Caki2 (cell line): ENCODE measurements at regions not wholly inside any gene's neighbourhood (a gene's known extent, or its start where the extent isn't known, plus 50 kb on each side); places are given as distances from the start of the nearest gene placed in this dataset.
"Not testable (repeated sequence)": the region's sequence is repeated elsewhere in the genome, so short reads cannot be mapped to it uniquely, and the experiment has no call there.

ENCODE experiments used
- DNase-seq: peaks from one replicate; pipeline ENCODE4 v3.0.0-alpha.2; 2015; ENCODE audit warnings: low read depth
- in situ Hi-C: cut with HindIII; loops from 2 replicates; pipeline ENCODE4 v1.10.0; 2016; ENCODE audit warnings: low sequenced_read_pairs, low pct_unique_long_range_greater_than_20kb, mixed read lengths

DNA sequence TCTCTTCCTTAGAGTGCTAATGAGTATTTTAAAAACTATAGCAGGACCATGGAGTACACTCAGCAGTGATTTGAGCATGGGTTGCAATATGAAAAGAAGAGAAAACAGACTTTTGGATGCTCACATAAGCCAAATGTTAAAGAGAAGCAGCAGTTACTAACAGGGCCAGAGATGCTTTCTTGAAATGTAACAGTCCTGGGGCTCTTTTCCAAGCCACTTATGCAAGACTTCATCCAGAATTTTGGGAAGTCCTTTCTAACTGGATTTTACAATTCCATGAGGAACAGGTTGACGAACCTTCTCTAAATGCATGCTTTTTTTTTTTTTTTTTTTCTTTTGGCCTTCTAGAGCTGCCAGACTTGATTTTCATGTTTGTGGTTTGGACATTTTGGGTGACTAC lies 282.0 kb downstream of the SEC23IP start:
- DNase-seq: no peak
- in situ Hi-C loops: no loop called here

DNA sequence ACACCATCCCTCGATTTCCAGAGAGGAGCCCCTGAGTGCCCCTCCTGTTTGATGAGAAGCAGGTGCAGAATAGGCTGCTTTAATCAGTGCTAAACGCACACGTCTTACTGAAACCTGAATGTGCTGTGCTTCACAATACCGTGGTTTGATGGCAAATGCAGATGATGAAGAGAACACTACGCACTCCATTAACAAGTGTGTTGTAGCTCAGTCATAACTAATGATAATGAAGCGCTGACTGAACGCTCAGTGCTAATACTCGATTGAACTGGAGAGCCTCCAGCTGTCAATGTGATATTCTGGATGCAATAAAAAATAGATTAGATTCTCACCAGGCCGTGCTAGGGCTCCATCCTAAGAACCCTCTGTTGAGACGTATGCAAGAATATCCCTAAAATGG lies 279.7 kb upstream of the PLPP4 start:
- DNase-seq: no peak
- in situ Hi-C loops: no loop called here

DNA sequence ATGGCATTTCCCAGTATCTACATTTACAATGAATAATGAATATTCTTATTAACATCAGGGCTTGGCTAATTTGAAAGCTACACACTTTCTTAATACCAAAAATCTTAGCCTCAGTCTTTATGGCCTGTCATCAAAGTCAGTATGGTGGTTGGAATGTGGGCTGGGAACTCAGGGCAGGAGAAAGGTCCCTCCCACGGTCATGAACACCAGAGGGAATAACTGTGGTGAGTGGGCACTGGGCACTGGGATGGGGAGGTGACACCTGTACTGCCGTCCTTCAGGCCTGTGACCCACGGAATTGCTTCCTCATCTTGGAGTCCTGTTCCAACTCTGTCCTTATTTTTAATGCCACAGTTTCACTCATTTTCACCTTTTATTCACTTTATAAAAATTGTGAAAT lies 276.9 kb upstream of the PLPP4 start:
- in situ Hi-C loops: no loop called here
- DNase-seq: no peak

DNA sequence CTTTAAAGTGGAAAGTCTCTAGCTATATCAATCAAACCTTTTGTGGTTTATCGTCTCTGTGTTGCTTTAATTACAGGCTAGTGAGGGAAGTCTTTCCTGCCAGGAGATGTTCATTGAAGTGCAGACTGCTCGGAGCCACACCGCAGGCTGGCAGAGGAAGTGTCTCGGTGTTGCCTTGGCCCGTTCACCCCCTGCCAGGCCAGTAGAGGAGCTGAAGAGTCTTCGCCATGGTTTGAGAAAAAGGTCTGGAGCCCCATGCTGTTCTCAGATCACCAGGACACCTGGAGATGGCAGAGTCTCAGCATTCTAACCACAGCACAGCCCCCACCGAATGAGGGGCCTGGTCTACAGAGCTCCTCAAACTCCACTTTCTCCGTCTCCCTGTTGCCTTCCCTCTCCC lies 275.9 kb upstream of the PLPP4 start:
- in situ Hi-C loops: no loop called here
- no peak for DNase-seq

DNA sequence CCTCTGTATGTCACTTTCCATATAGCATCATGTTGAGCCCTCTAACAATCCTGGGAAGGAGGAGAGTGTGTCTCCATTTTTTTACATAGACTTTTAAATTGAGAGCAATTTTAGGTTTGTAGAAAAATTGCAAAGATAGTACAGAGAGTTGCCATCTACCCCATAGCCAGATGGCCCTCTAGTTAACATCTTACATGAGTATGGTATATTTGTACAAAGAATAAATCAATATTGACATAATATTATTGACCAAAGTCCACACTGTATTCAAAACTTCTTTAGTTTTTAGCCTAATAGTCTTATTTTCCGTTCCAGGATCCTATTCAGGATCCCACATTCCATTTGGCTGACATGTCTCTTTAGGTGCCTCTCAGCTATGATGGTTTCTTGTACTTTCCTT lies 274.6 kb upstream of the PLPP4 start:
- no peak for DNase-seq
- in situ Hi-C loops: no loop called here

DNA sequence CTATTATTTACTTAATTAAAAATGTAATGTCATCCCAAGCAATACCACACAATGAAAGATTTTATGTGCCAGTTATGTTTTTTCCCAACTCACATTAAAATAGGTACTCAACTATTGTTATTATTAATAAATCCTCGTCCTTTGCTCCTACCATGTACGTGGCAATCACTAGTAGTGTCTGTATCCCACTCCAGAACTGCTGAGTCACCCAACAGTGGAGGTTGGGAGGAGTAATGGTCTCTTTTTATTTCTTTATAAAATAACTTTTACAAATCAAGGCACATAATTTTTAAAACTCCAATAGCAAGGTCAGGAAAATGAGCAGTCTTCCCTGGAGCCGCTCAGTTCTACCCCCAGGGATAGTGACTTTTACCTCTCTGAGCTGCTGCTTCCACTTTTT lies 273.5 kb upstream of the PLPP4 start:
- no peak for DNase-seq
- in situ Hi-C loops: no loop called here

DNA sequence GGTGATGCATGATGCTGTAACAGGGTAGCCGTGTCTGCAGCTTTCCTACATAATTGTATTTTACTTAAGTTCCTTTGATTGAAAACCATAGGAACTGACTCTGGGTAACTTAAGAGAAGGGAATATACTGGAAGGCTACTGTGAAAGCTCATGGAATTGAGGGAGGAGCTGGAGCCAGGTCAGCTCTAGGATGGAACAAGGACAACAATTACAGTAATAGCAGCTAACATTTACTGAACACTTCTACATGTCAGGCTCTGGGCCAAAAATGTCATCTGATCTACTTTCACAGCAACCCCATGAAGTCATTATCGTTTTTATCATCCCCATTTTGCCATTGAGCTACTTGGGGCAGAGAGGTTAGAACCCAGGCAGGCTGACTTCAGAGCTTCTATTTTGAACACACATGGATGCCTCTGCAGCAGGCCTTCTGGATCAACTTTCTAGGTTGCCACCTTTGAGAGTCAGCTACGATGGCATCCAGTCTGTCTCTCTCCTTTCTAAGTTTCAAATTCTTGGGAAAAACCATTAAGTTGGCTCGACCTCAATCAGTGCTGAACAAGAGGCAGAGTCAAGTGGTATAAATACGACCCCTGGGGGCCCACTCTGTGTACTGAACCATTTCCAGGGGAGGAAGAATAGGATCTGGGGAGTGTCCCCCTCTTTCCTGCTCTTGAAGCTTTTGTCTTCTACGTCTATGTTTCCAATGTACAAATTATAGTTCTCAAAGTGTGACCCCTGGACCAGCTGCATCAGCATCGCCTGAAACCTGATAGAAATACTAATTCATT lies 272.3 kb upstream of the PLPP4 start:
- no peak for DNase-seq
- in situ Hi-C loops: no loop called here

DNA sequence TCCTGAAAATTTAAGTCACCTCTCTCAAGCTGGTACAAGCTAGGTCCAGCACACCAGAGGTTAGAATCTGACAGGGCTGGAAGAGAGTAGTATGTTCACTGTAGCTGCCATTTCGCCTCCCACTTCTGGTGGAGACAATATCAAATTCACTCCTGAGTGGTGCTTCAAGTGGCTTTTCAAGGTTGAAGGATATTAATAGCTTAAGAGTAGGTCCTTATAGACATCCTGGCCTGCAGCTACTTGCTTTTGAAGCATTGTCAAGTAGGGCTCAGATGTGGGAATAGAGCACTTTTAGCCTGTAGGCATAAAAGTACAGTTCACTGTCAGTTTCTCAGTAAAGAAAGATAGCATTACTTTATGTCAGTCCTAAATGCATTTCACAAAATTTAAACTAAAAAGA lies 270.5 kb upstream of the PLPP4 start:
- no peak for DNase-seq
- in situ Hi-C loops: no loop called here

DNA sequence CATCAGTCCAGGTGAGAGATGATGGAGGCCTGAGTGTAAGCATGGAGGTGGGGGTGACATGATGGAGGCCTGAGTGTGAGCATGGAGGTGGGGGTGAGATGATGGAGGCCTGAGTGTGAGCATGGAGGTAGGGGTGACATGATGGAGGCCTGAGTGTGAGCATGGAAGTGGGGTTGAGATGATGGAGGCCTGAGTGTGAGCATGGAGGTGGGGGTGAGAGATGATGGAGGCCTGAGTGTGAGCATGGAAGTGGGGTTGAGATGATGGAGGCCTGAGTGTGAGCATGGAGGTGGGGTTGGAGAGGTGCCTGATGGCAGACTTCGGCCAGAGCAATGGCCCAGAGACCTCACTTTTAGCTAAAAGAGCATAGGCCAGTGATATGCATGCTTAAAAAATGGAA lies 269.9 kb upstream of the PLPP4 start:
- in situ Hi-C loops, DNase-seq: not testable (repeated sequence)

DNA sequence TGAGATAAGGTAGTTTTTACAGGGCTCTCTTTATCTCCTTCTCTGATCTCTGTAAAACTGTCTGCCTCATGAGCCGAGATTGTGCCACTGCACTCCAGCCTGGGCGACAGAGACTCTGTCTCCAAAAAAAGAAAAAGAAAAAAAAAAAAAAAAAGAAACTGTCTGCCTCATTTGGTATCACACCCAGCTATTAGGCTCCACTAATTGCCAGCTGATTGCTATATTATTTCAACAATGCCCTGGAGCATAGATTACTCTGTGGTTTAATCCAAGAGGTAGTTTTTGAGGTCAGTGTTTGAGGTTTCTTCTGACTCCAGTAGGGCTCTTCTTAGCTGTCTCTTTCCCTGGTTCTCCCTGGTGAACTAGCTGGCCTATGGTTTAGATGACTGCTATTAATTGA lies 268.1 kb upstream of the PLPP4 start:
- no peak for DNase-seq
- in situ Hi-C loops: no loop called here

DNA sequence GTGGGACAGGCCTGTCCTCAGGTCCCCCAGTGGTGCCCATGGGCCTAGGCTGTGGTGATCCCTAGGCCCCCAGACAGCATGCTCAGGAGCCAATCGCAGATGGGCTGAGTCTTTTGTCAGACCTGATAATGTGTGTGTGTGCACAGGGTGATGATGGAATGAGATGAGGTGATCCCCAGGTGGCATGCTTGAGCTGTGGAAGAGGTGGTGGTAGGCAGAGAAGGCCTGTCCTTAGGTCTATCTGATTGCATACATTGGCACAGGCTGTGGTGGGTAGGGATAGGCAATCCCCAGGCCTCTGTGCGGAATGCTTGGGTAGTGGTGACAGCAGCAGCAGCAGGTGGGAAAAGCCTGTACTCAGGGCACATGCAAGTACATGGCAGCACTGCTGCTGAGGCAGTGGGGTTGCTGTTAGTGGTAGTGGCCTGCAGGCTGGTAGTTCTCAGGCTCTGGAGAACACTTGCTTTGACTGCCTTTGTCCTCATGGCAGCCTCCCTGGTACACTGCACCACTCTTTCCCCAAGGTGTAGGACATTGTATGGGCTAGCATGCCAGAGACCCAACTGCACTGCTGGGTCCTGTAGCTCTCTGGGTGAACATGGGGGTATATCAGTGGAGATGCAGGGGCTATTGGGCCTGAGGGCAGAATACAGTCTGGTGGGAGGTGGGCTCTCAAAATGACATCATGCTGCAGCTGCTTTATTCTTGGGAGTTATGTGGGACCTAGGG lies 260.9 kb upstream of the PLPP4 start:
- no peak for DNase-seq
- in situ Hi-C loops: no loop called here

DNA sequence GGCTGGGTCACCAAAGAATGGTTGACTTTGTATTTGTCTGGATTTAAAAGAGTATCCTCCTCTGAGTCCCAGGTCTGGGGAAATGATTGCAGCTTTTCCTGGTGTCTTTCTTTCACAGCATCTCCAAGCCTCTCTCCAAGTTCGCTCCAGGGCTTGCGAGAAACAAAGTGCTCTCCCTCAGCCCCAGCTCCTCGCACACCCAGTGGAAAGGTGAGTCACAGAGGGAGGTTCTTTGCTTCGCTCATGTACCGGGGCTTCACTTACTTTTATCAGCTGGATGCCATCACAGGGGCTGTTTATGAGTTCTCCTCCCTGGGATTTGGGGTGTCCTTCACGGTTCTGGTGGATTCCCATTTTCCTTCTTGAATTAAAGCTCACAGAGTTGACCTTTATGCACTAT lies 252.2 kb upstream of the PLPP4 start:
- in situ Hi-C loops: no loop called here

DNA sequence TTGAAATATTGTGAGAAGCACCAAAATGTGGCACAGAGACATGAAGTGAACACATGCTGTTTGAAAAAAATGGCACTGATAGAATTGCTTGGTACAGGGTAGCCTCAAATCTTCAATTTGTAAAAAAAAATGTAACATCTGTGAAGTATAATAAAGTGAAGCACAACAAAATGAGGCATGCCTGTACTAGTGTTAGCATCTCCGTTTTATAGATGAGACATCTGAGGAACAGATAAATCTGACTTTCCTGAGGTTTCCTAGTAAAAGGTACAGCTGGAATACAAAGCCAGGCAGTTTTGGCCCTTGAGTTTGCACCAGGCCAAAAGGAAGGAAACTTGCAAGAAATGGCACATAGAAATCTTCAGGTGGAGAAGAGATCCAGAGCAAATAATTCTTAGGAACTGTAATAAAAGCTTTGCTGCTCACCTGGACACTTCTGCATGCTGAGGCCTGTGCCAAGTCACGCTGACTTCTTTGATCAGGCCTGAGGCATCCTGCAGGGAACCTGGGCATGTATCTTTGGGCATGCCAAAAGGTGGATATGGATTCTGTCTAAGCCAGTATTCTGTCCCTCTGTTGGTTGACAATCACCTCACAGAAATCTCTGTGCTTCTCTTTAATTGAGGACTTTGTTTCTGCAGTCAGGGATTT lies 251.5 kb upstream of the PLPP4 start:
- in situ Hi-C loops: no loop called here
- DNase-seq: no peak

More for the DNA sequence above, 252.2 kb upstream of the PLPP4 start:
- no peak for DNase-seq

DNA sequence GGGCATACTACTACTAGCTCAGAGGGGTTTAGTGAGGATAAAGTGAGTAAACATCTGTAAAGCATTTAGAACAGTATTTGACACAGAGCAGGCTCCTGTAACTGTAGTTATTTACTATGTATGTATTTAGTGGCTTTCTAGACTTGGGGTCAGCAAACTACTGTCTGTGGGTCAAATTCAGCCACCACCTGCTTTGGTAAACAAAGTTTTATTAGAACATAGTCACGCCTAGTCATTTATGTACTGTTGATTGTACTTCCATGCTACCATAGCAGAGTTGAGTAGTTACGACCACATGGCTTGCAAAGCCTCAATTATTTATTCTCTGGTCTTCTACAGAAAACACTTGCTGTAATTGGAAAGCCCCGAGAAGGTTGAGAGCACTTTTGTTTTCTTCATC lies 248.5 kb upstream of the PLPP4 start:
- no peak for DNase-seq
- in situ Hi-C loops: no loop called here

DNA sequence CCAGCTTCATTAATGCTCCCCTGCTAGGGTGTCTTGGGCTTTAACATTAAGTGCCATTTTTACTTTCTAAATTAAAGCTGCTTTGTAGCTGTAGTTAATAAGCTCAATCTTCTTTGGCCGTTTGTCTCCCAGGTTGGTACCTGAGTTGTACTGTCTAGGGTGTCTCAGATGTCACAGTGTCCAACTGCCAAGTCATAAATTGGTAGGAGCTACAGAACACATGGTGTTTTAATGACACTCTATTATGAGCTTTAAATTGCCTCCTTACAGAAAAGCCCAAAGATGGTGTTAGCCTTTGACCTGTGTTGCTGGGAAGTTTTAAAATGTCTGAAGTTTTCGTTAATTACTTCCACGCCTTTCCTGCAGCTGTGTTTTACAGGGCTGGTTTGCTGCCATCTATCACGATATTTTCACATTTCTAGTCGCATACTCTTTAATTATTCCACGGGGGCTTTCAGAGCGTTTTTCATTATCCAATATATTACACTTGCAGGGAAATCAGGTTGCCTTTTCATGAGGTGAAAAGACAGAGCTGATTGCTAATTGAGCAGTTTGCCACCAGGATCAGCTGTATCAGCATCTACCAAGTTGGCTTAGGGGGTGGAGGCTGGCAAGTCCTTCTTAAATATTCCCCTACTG lies 247.8 kb upstream of the PLPP4 start:
- no peak for DNase-seq
- in situ Hi-C loops: no loop called here

DNA sequence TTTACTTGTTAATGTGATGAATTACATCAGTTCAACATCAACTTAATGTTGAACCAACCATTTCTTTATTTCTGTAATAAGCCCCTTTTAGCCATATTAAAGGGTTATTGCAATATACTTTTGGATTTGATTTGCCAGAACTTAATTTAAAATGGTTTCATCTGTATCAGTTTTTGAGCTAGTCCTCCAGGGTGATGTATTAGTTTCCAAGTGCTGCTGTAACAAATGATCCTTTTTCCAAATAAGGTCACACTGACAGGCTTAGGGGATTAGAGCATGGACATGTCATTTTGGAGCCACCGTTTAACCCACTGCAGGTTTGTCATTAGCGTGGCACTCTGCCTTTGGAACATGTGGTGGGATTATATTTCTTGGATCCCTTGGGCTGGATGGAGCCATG lies 244.8 kb upstream of the PLPP4 start:
- in situ Hi-C loops: no loop called here
- no peak for DNase-seq

DNA sequence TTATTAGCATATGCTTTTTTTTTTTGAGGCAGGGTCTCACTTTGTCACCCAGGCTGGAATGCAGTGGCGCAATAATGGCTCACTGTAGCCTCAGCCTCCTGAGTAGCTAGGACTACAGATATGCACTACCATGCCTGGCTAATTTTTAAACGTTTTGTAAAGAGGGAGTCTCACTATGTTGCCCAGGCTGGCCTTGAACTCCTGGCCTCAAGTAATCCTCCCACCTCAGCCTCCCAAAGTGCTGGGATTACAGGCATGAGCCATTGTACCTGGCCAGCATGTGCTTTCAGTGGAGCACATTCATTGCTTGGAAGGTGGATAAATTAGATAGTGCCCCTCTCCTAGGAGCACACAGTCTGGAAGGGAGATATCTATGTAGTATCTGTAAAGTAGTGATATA lies 243.7 kb upstream of the PLPP4 start:
- DNase-seq, in situ Hi-C loops: not testable (repeated sequence)

DNA sequence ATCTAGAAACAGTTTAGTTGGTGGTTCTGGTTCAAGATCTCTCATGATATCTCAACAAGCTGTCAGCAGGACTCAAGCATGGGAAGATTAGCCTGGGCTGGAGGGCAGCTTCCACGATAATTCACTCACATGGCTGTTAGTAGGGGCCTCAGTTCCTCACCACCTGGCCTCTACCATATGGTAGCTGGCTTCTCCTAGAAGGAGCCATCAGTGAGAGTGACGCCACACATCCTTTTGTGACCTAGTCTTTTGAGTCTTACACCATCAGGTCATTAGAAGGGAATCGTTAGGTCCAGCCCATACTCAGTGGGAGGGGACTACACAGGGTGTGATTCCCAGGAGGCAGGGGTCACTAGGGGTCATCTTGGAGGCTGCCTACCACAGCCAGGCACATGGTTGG lies 239.3 kb upstream of the PLPP4 start:
- in situ Hi-C loops: no loop called here
- no peak for DNase-seq

DNA sequence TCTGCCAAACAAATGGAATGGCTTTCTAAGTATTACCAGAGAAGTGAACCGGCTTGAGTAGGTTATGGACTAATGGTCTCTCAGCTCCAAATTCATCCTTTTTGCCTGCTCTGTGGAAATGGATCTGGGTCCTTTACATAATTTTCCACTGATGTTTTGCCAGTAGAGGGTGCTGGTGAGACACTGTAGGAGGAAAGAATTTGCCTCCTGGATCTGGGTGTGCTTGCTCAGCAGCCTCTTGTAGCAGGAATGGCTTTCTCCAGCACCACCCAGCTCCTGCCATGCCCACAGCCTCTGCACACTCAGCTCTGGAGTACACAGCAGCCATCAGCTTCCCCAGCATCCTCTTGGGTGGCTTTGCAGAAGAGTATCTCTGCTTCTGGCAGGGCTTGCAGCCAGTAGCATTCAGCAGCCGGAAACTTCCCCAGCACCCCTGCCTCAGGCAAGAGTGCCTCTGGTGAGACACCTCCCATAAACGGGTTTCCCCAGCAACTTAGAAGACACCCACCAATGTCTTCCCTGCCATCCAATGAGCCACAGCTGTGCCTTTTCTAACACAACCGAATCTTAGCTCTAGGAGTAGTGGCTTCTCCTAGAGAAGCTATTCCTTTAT lies 235.0 kb upstream of the PLPP4 start:
- DNase-seq: peak; percentile 50
- in situ Hi-C loops: no loop called here
